LNCAP (cell line): ENCODE measurements at regions not wholly inside any gene's neighbourhood (a gene's known extent, or its start where the extent isn't known, plus 50 kb on each side); places are given as distances from the start of the nearest gene placed in this dataset.

ENCODE experiments used
- CTCF ChIP-seq: fragments of 450-650 bp; IDR thresholded peaks from 2 replicates; pipeline ENCODE4 v1.5.1; 2017; ENCODE audit warnings: mild to moderate bottlenecking

- TF ChIP-seq CTCF, result no peak
These were observed 622.6 kb downstream of the PRR16 start for GRCh38 chr5:121086671-121087070.

- TF ChIP-seq CTCF, result no peak
These were observed 623.5 kb downstream of the PRR16 start for GRCh38 chr5:121087560-121087959.

GRCh38 chr5:121088341-121088740, 624.2 kb downstream of the PRR16 start:
- no peak for TF ChIP-seq CTCF

GRCh38 chr5:121090822-121091221, 626.7 kb downstream of the PRR16 start:
- no peak for TF ChIP-seq CTCF

- no peak for TF ChIP-seq CTCF
These were observed 636.8 kb downstream of the PRR16 start for GRCh38 chr5:121100931-121101330.

GRCh38 chr5:121105921-121106320, 641.8 kb downstream of the PRR16 start:
- TF ChIP-seq CTCF, result no peak

- no peak for TF ChIP-seq CTCF
These were observed 644.6 kb downstream of the PRR16 start for GRCh38 chr5:121108725-121109124.

GRCh38 chr5:121109817-121110216, 645.7 kb downstream of the PRR16 start:
- TF ChIP-seq CTCF, result no peak
